ENCODE measurements at regions not wholly inside any gene's neighbourhood (a gene's known extent, or its start where the extent isn't known, plus 50 kb on each side); places are given as distances from the start of the nearest gene placed in this dataset.

DNA sequence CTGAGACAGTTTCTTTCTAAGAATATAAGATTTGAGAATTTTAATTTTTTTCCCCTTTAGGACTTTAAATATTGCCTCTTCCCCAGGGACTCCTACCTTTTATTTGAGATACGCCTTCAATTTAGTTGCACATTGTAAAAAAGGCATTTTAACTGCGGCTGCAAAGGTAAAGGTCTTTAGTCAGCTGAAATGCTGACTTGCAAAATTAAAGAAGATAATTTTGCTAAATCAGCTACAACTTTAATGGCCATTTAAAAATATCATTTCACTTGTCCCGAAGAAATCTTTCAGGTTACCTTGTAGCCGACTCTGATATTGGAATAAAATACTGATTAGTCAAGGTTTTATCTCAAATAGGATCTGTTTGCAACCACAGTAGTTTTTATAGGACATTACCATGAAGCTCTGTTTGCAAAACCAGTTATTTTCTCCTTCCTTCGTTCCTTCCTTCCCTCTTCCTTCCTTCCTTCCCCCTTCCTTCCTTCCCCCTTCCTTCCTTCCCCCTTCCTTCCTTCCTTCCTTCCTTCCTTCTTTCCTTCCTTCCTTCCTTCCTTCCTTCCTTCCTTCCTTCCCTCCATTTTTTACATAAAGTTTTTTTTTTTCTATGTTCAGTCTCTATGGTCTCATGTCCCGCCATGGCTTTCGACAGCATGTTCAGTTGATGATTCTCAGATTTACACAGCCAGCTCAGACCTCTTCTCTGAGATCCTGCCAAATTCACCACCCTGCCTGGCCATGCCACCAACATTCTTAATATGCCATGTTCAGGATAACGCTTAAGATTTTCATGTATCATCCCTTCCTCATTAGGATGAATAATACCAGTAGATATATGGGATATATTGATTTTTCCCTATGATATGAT, 405.4 kb upstream of the PRKX start:
- Histone ChIP-seq H3K4me2 (no peak overlapping the region), H3K4me3 (ENCODE audit: low read depth in 2 of 2, low read length in 1 of 2) (no peak overlapping the region), H3K36me3 (replicated peaks in 1 of 2; ENCODE audit: control insufficient read depth in 1 of 2, insufficient read depth in 2 of 2, low read length in 1 of 2) (no peaks in the 10 kb centered on the region), H3K27ac (ENCODE audit: low read depth in 2 of 2, low read length in 1 of 2) (no peak overlapping the region), H3K9me2 (no peaks in the 10 kb centered on the region), H4K20me1 (ENCODE audit: insufficient read depth) (no peaks in the 10 kb centered on the region), H3F3A (replicated peaks; ENCODE audit: insufficient read depth) (no peaks in the 10 kb centered on the region), H3K79me2 (ENCODE audit: insufficient read depth) (no peaks in the 10 kb centered on the region), H3K4me1 (ENCODE audit: control insufficient read depth in 1 of 2, insufficient read depth in 2 of 2, low read depth in 1 of 2, low read length in 1 of 2) (no peaks in the 10 kb centered on the region), H3K9ac (no peak overlapping the region), H3K27me3 (ENCODE audit: insufficient read depth) (no peaks in the 10 kb centered on the region), H2AFZ (ENCODE audit: low read depth) (no peak overlapping the region), H3K9me3 (no peaks in the 10 kb centered on the region; the same call in 1 of the 2 replicates)
- WGBS (ENCODE audit: low lambda C conversion rate) = 31% methylated on average over 8 of the region's 8 CpGs
- ChIA-PET CTCF (no interaction called here), POLR2A (no interaction called here)
- TF ChIP-seq GABPA (IDR thresholded peaks at IDR 0.05; ENCODE audit: low read depth) (no peak), FOXM1 (IDR thresholded peaks at IDR 0.05; ENCODE audit: low read depth) (no peak), REST (IDR thresholded peaks at IDR 0.05; ENCODE audit: low read depth, low read length) (no peak), RFX5 (IDR thresholded peaks at IDR 0.05; ENCODE audit: low read length) (no peak), FOSL2 (IDR thresholded peaks at IDR 0.05; ENCODE audit: borderline replicate concordance, low read depth) (no peak), YY1 (IDR thresholded peaks at IDR 0.05; ENCODE audit: low read depth) (no peak), FOXJ3 (CRISPR knock-in tag; IDR thresholded peaks at IDR 0.05) (no peak), RCOR1 (IDR thresholded peaks at IDR 0.05; ENCODE audit: low read length) (no peak), POLR2AphosphoS5 (IDR thresholded peaks at IDR 0.05; ENCODE audit: low read depth, low read length) (no peak), NFIC (IDR thresholded peaks at IDR 0.05; ENCODE audit: borderline replicate concordance) (no peak), CTCF (IDR thresholded peaks at IDR 0.05) (no peak), GATA2 (CRISPR knock-in tag; IDR thresholded peaks at IDR 0.05) (no peak), NRF1 (IDR thresholded peaks at IDR 0.05; ENCODE audit: low read depth, low read length) (no peak), EP300 (IDR thresholded peaks at IDR 0.05; ENCODE audit: borderline replicate concordance in 1 of 2, low read depth in 1 of 2, low read length in 1 of 2) (no peak), JUND (IDR thresholded peaks at IDR 0.05) (no peak)
- TF ChIP-seq, protein P1, sequence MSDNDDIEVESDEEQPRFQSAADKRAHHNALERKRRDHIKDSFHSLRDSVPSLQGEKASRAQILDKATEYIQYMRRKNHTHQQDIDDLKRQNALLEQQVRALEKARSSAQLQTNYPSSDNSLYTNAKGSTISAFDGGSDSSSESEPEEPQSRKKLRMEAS (IDR thresholded peaks at IDR 0.05; ENCODE audit: low read depth) = no peak
- TF ChIP-seq, protein P2, sequence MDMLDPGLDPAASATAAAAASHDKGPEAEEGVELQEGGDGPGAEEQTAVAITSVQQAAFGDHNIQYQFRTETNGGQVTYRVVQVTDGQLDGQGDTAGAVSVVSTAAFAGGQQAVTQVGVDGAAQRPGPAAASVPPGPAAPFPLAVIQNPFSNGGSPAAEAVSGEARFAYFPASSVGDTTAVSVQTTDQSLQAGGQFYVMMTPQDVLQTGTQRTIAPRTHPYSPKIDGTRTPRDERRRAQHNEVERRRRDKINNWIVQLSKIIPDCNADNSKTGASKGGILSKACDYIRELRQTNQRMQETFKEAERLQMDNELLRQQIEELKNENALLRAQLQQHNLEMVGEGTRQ (IDR thresholded peaks at IDR 0.05; ENCODE audit: borderline replicate concordance, low read depth, low read length) = no peak
- TF ChIP-seq, protein P3, sequence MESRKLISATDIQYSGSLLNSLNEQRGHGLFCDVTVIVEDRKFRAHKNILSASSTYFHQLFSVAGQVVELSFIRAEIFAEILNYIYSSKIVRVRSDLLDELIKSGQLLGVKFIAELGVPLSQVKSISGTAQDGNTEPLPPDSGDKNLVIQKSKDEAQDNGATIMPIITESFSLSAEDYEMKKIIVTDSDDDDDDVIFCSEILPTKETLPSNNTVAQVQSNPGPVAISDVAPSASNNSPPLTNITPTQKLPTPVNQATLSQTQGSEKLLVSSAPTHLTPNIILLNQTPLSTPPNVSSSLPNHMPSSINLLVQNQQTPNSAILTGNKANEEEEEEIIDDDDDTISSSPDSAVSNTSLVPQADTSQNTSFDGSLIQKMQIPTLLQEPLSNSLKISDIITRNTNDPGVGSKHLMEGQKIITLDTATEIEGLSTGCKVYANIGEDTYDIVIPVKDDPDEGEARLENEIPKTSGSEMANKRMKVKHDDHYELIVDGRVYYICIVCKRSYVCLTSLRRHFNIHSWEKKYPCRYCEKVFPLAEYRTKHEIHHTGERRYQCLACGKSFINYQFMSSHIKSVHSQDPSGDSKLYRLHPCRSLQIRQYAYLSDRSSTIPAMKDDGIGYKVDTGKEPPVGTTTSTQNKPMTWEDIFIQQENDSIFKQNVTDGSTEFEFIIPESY (IDR thresholded peaks at IDR 0.05; ENCODE audit: borderline replicate concordance, low read depth) = no peak
- no peak for DNase-seq

Measured in SK-N-SH (cell line).